GM19324 (cell line): ENCODE measurements at regions not wholly inside any gene's neighbourhood (a gene's known extent, or its start where the extent isn't known, plus 50 kb on each side); places are given as distances from the start of the nearest gene placed in this dataset.
"Not testable (repeated sequence)": the region's sequence is repeated elsewhere in the genome, so short reads cannot be mapped to it uniquely, and the experiment has no call there.

Experiments used
- ATAC-seq: cut with Tn5 transposase; IDR thresholded peaks from one replicate; pipeline ENCODE4 v1.9.1; 2021; ENCODE audit warnings: mild to moderate bottlenecking, moderate library complexity; ENCODE audit not compliant: unreplicated experiment, low FRiP score

GRCh38 chr10:27349987-27350386 lies 109.4 kb upstream of the ACBD5 start:
- no peak for ATAC-seq

- not testable (repeated sequence) for ATAC-seq
These were observed 107.2 kb upstream of the ACBD5 start for GRCh38 chr10:27347827-27348207.

GRCh38 chr10:27345455-27345920 lies 104.9 kb upstream of the ACBD5 start:
- ATAC-seq = peak; percentile 57

GRCh38 chr10:27344568-27345454 lies 104.2 kb upstream of the ACBD5 start:
- ATAC-seq = peak; percentile 48

DNA sequence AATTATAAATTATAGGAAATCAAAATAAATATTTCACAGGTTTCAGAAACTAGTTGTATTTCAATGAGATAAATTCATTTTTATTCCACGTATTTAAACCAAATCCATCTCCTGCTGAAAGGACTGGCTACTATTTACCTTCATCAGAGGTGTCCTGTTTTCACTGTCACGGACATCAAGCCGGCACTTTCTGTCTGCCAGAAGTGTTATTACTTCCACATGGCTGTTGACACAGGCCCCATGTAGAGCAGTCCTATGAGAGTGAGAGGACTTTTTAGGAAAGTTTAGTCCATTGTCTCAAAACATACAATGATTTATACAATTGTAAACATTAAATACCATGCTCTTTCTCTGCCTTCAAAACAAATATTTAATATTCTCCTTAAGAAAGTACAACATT lies 100.4 kb upstream of the ACBD5 start:
- ATAC-seq = no peak

DNA sequence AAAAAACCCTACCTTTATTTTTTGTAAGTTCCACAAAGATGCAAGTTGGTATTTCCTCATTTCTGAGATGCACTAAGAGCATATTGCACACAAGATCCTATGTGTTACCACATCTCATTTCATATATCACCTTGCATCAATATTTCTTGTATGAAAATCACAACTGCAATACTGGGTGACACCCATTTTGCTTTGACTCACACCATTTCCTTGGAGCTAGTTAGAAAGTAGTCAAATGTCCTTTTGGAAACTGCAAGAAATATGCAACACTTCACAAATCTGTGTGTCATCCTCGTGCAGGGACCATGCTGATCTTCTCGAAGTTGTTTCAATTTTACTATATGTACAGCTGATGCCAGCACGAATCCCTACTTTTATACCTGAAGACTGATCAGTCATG lies 94.6 kb upstream of the ACBD5 start:
- ATAC-seq = not testable (repeated sequence)

- ATAC-seq = no peak
These were observed 89.5 kb upstream of the ACBD5 start for GRCh38 chr10:27330074-27330473.

DNA sequence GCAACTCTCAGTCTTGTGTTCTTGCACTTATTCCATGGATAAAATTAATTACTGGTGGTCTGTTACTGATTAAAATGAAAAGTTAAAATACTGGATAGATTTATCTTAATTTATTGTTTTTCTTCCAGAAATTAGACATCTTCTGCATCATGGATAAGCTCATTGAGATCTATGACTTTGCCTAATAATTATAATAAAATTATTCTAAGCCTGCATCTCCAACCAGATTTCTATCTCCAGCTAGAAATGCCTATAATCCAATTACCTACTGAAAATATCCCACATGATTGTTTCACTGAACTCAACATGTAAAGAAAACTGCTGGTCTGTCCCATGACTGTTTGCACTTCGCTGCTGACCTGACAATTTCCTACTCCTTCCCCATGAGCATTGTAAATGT lies 88.3 kb upstream of the ACBD5 start:
- no peak for ATAC-seq

DNA sequence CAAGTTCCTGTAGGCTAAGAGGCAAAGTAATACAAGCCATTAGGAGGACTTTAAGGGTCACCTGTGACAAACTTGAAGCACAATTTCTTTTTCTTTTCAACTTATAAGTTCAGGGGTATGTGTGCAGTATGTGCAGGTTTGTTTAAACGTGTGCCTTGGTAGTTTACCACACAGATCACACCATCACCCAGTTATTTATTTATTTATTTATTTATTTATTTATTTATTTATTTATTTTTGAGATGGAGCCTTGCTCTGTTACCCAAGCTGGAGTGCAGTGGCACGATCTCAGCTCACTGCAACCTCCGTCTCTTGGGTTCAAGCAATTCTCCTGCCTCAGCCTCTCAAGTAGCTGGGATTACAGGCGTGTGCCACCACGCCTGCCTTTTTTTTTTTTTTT lies 86.2 kb upstream of the ACBD5 start:
- not testable (repeated sequence) for ATAC-seq

- peak; percentile 65 for ATAC-seq
These were observed 79.3 kb upstream of the ACBD5 start for GRCh38 chr10:27319752-27320431.

DNA sequence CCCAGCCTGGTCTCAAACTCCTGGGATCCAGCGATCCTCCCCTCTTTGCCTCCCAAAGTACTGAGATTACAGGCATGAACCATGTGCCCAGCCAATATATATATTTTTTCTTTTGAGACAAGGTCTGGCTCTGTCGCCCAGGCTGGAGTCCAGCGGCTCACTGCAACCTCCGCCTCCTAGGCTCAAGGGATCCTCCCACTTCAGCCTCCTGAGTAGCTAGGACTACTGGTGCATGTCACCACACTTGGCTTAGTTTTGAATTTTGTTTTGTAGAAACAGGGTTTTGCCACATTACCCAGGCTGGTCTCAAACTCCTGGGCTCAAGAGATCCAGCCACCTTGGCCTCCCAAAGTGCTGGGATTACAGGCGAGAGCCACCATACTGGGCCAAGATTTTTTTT lies 78.5 kb upstream of the ACBD5 start:
- ATAC-seq = not testable (repeated sequence)

DNA sequence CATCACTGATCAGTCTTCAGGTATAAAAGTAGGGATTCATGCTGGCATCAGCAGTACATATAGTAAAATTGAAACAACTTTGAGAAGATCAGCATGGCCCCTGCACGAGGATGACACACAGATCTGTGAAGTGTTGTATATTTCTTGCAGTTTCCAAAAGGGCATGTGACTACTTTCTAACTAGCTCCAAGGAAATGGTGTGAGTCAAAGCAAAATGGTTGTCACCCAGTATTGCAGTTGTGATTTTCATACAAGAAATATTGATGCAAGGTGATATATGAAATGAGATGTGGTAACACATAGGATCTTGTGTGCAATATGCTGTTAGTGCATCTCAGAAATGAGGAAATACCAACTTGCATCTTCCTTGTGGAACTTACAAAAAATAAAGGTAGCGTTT lies 74.5 kb upstream of the ACBD5 start:
- ATAC-seq = not testable (repeated sequence)

GRCh38 chr10:27313586-27313985 lies 73.0 kb upstream of the ACBD5 start:
- ATAC-seq = not testable (repeated sequence)

GRCh38 chr10:27312854-27313253 lies 72.3 kb upstream of the ACBD5 start:
- no peak for ATAC-seq

DNA sequence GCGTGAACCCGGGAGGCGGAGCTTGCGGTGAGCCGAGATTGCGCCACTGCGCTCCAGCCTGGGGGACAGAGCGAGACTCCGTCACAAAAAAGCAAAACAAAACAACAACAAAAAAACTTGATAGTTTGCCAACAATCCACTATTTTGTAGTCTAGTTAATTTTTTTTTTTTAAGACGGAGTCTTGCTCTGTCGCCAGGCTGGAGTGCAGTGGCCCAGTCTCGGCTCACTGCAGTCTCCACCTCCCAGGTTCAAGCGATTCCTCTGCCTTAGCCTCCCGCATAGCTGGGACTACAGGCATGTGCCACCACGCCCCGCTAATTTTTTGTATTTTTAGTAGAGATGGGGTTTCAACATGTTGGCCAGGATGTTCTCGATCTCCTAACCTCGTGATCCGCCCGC lies 71.2 kb upstream of the ACBD5 start:
- ATAC-seq = not testable (repeated sequence)

GRCh38 chr10:27298522-27298850 lies 57.9 kb upstream of the ACBD5 start:
- not testable (repeated sequence) for ATAC-seq

DNA sequence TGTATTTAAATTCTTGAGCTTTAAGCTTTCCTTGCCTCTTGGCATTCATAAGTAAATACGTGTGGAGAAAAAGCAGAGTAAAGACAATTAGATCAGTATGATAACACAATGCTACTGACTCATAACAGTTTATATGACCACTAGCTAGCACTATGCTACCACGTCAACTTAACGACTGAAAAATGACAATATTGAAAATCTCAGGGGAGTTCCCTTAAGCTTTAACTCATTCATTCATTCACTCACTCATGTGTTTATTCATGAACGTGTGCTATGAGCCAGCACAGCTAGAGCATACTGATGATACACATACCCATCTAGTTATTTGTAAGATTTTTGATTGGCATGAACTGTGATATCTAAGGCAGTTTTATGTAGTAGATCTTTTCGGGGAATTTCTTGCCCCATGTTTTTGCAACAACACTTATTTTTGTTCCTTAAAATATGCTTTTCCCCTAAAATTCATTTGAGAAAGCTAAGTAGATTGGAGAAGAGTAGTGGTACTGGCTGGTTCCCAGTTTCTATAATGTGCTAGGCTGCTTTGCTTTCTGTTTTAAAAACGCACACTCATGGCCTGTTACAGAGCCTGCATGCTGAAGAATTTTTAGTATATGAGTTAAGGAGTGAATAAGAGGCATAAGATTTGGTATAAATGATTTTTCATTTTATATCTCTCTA lies 57.4 kb upstream of the ACBD5 start:
- ATAC-seq = no peak

- not testable (repeated sequence) for ATAC-seq
These were observed 55.7 kb upstream of the ACBD5 start for GRCh38 chr10:27296285-27296684.

DNA sequence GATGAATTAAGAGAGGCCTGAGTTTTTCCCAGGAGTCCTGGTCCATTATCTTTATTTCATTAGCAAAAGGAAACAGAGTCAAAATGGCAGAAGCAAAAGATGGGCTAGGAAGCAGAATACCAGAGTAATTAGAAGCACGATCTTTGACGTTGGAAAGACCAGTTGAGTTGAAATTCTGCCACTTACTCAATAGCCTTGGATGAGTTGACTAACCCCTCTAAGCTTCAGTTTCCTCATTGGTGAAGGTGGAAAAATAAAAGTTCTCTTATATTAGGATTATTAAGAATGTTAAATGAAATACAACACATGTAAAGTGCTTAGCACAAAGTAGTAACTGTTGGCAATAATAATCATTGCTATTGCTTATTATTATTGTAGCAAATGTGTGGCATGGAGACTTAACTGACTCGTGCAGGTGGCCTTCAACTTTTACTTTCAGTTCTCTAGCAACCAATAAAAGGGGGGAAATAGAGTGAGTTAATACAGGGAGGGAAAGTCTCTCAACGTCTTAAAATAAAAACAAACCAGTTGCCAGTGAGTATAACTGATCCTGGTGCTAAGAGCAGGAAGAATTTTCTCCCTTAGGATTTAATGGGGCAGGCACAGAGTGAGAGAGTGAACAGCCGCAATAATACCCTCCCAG lies 50.8 kb upstream of the ACBD5 start:
- peak; percentile 81 for ATAC-seq
